GM18511 (cell line): ENCODE measurements at regions not wholly inside any gene's neighbourhood (a gene's known extent, or its start where the extent isn't known, plus 50 kb on each side); places are given as distances from the start of the nearest gene placed in this dataset.
"Not testable (repeated sequence)": the region's sequence is repeated elsewhere in the genome, so short reads cannot be mapped to it uniquely, and the experiment has no call there.

Source experiments
- ATAC-seq: cut with Tn5 transposase; IDR thresholded peaks from one replicate; pipeline ENCODE4 v1.9.1; 2021; ENCODE audit warnings: mild to moderate bottlenecking, moderate library complexity; ENCODE audit not compliant: unreplicated experiment

DNA sequence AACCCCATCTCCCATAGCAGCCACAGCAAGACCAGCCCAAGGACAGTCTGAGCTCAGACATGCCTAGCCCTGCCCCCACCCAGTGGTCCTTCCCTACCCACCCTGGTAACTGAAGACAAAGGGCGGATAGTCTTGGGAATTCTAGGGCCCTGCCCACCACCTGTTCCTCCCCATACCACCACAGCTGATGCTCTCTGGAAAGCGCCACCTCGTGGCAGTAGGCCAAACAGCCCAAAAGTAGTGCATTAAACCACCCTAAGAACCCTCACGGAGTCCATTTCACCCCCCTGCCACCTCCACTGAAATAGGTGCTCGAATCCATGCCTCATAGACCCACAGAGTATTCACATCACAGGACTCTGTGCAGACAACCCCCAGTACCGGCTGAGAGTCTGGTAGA, 1021.4 kb downstream of the CDH8 start:
- ATAC-seq: no peak

DNA sequence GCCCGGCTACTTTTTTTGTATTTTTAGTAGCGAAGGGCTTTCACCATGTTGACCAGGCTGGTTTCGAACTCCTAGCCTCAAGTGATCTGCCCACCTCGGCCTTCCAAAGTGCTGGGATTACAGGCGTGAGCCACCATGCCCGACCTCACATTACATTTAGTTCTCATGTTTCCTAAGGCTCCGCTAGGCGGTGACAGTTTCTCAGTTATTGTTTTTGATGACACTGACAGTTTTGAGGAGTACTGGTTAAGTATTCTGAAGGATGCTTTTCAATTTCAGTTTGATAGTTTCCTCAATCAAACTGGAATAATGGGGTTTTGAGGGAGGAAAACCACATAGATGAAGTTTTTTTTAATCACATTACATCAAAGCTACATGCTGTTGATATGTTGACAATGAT, 1028.5 kb downstream of the CDH8 start:
- no peak for ATAC-seq

DNA sequence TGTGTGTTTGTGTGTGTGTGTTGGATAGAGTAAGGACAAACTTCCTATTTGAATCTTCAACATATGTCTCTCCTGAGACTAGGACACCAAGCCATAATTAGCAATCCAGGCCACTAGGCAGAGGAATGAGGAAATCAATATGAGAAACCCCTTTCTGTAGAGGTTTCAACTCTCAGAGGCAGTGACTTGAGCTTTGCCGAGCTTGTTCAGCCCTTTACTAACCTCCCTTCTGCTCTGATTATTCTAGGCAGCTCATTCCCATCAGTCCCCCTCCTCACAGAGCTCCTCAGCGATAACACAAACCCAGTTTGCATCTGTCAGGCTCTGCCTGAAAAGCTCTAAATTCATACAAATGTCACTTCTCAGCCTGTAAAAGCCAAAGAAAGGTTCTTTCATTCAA, 1030.3 kb downstream of the CDH8 start:
- no peak for ATAC-seq

DNA sequence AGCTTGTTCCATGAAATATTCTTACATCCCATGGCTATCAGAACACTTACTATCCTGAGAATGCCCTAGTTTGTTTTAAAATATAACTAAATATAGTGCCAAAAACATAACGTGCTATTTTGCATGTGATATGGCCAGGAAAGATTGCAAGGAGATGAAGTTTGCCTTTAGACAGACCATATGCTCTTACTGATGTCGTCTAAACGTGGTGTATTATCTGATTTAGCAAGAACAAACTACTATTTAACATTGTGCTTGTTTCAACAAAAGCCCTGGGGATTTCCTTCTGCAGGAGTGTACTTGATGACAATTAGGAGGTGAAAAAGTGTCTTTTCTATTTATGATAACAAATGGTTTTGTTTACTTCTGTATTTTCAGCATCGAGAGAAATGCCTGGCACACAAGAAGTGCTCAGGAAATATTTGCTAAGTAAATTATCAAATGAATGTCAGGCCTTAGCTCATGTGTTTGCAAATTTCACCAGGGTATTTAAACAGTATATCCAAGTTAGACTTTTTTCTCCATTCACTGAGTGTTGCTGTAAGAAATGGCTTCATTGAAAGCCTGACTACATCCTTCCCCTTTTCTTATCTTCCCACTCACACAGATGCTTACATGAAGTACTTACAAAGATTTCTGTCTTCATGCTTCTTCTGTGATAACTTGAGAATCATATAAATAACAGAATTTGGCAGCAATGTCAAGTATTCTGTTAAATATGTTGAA, 1033.6 kb downstream of the CDH8 start:
- no peak for ATAC-seq

DNA sequence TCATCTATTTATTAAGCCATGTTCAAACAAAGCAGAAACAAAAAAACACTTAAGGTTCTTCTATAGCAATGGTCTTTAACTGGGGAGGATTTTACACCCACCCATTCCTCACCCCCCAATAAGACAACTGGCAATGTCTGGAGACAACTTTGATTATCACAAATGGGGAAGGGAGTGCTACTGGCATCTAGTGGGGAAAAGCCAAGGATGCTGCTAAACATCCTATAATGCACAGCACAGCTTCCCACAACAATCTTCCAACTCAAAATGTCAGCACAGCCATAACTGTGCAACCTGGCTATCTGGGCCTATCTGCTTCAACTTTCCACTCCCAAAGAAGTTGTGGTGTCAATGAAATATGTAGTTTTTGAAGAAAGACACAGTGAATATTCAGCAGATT, 1044.4 kb downstream of the CDH8 start:
- ATAC-seq: no peak

DNA sequence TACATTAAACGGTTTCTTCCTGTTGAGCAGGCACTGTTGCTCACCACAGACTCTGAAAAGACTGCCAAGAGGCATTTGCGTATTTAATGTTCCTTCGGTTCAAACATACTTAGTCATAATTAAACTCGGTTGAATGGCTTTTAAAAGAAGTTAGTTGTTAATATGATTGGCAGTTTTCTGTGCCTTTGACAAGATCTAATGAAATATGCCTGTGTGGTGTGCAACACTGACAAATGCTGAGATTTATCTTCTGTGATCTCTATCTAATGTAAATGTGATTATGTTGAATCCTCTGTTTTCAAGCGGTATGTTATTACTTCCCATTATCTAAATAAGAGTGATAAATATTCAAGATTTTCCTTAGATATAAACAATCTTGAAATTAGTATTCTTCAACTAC, 1046.6 kb downstream of the CDH8 start:
- ATAC-seq: no peak

DNA sequence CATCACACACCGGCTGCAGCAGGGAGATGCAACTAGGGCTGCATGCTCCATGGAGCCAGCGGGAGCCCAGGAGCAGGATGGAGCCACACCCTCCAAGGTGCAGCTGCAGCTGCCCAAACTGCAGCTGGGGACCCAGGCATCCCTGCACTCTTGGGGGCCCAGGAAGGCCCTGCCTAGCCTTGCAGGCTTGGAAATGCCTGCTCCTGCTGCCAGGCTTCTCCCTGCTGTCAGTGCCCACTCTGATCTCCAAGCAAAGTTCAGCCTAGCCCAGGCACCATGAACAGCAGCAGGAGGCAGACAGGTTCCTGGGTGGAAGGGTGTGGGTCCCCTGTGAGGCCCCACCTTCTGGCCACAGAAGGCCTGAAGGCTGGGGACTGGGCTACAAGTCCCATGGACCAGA, 1057.1 kb downstream of the CDH8 start:
- ATAC-seq: no peak

DNA sequence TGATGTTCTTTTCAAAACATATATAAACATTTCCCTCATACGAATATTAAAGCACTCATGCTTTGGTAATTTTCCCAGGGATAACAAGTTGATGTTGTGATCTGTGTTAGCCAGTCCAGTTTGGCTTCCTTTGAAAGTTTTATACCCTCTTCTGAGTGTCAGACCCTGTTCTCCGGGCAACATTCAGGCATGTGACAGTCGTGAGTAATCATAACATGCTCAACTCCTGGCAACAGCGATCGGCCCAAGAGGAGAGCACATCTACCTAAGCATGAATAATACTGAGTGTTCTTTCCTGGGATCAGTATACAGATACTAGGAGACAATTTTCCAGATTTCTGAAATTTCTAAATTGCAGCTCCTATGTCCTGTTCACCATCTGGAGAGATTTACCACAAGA, 1086.4 kb downstream of the CDH8 start:
- no peak for ATAC-seq

DNA sequence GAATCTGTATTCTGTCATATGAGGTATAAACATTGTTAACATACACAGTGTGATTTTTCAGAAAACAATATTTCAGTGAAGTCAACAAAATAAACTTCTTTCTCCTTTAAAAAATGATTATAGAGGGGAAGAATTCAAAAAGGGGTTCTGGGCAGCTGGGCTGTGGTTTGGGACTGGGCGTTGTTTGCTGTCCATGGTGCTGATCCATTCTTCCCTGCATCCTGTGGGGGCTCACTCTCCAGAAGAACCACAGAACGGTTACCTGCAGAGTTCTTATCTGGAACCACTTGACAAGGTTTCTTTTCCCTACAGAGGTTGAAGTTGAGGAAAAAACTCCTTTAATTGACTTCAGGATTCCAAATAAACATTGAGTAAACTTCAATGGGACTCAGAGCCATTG, 1091.0 kb downstream of the CDH8 start:
- ATAC-seq: no peak

DNA sequence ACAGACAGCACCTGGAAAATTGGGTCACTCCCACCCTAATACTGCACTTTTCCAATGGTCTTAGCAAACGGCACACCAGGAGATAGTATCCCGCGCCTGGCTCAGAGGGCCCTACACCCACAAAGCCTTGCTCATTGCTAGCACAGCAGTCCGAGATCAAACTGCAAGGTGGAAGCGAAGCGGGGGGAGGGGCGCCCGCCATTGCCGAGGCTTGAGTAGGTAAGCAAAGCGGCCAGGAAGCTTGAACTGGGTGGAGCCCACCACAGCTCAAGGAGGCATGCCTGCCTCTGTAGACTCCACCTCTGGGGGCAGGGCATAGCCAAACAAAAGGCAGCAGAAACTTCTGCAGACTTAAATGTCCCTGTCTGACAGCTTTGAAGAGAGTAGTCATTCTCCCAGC, 1100.0 kb downstream of the CDH8 start:
- not testable (repeated sequence) for ATAC-seq

DNA sequence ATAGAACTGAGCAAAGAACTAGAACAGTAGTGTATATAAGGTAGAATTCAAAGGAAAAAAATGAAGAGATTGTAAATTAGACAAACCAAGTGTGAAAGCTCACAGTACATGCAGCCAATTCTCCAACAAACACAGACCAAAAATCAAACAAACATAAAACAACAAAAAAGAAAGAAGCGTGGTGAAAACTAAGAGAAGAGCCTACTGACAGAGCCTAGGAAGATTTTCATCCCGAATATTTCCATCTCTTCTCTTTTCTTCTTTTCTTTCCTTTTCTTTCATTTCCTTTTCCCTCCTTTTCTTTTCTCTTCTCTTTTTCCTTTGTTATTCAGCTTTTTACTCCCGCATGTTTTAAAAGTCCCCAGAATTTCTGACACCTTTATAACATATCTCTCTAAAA, 1103.6 kb downstream of the CDH8 start:
- no peak for ATAC-seq

DNA sequence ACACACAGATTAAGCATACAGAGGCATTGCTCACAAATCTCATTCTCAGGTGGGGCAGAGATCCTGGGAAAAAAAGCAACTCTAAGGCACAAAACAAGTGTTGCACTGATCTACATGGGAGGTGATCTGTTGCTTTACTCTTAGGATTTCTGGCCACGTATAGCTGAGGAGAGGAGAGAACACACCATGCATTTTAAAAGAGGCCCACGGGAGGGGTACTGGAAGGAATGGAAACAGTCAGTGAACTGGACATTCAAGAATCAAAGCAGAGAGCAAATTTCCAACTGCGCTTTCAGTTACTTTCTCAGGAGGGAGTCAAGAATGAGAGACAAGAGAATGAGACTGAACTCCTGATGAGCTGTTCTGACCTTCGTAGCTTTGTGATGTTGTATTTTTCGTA, 1105.9 kb downstream of the CDH8 start:
- ATAC-seq: no peak

DNA sequence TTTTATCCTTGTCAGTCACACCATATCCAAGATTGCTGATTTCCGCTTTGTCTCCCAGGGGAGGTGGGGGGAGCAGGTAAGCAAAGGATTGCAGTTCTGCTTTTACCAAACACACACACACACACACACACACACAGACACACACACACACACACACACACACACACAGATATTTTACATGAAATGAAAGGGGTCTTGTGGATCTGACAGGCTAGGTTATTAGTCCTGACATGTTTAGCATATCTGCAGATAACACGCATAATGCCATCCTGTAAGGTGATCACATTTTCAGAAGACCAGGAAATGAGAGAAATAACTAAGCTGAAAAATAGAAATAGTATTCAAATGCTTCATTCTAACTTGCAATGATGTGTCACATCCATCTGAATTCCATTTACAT, 1113.3 kb downstream of the CDH8 start:
- ATAC-seq: no peak

DNA sequence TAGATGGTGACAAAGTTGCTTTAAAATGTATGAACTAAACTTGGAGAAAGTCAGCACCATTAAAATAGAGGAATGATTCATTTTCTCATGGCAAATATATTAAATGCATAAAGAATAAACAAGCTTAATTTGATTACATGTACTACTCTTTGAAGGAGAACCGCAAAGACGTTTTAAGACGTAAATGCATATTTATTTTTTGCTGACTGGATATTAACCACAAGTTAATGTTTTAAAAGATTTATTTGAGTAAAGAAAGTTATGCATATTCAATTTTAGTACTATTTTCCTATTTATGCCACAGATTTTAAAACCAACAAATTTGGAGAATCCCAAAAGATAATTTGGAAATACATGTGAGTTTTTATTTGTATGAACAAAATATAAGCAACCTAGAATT, 1121.9 kb downstream of the CDH8 start:
- ATAC-seq: no peak

DNA sequence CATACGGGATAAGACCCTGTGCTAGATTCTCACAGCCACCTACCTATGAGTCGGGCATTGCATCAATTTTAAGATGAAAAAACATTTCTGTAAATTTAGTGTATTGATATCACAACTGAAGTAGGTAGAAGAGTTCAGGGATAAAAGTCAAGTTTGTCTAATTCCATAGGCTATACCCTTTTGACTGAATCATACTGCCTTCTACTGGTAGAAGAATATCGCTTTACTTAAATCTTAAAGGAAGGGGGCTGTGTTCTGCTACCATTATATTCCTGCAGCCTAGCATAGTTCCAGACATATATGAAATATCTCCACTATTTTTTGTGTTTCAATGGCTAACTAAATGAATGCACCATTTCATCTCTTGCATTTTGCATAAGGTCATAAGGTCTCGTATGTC, 1128.6 kb downstream of the CDH8 start:
- no peak for ATAC-seq

DNA sequence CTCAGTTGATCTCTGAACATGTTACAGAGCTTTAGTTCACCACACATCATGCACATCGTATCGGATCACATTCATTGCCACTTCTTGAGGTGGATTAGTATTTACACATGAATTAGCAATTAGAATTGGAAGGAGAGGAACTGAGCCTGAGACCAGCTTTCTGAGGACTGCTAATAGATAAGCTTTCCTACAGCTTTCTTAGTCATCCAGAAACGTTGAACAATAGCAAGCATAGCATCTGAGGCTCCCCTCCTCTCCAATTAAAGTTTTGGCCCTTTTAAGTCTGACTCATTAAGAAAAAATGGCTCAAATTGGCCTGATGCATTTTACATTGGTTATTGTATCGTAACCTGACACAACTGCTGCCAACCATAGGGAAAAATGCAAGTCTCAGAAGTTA, 1130.4 kb downstream of the CDH8 start:
- ATAC-seq: no peak

DNA sequence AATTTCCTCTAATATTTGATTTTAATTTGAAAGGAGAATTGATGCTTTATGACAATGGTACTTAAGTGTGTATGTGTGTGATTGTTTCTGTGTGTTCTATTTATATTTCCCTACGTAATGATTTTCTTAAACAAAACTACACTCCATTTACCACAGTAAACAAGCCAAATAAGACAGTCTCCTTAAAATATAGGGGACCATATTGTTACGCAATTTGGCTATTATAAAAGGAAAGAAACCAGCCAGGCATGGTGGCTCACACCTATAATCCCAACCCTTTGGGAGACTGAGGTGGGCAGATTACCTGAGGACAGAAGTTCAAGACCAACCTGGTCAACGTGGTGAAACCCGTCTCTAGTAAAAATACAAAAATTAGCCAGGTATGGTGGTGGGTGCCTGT, 1134.1 kb downstream of the CDH8 start:
- no peak for ATAC-seq

DNA sequence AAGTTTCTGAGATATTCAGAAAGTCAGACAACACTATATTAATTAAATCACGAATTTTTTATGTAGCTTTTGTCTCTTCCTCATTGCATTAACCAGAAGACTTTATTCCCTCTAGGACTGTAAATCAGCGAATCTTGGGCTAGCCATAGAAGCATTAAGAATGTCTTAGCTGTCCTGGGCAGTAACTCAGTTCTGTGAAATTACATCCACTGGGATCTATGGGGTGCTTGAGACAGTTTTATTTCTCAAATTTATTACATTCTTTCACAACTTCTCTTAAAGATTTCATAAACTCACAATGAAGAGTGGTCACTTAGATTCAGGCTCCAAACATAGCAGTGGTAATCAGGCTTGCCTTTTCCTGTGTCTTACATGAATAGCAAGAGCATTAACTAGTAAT, 1153.4 kb downstream of the CDH8 start:
- ATAC-seq: no peak

DNA sequence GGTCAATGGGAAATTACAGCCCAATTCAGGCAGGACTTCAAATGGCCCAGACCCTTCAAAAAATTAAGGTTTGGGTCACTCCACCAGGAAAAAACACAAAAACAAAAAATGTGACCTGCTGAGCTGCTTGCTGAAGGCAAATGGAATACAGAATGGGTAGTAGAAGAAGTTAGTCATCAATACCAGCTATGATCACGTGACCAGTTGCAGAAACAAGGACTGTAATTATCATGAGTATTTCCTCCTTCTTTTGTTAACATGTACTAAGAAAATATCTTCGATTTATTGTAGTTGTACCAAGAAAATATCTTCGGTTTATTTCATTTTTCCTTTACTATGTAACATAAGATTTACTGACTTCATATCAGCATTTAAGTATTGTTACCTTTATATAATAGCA, 1183.6 kb downstream of the CDH8 start:
- no peak for ATAC-seq

DNA sequence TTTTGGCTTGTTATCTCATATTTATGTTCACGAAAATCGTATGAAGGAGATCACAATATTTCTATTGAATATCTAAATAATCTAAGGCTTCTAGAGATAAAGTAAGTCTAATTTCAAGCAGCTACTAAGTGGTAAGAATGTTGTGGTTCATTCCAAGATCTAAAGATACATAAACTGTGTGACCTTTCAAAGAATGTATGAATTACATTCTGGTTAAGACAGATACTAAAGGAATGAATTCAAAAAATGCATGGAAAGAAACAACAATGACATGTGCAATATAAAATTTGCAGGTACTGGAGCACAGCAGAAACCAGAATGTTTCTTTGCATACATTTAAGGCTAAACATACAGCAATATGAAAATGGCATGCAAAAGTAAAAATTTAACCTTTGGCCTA, 1214.6 kb downstream of the CDH8 start:
- ATAC-seq: no peak

DNA sequence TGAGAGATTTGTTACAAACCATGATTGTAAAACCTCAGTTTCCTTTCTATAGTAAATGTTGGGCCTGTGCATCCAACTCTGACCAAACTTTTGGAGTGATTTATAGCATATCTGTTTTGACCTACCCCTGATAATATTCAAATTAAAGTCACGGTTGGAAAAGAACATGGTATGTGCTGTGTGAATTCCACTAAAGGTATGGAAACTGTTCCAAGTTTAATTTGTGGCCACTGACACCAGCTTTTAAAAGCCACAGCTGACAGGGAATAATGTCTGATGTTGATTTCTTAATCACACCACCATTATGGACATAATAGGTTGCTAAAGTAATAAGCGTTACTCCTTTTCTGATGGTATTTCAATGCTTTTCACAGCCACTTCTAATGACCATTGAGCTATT, 1215.9 kb downstream of the CDH8 start:
- no peak for ATAC-seq

DNA sequence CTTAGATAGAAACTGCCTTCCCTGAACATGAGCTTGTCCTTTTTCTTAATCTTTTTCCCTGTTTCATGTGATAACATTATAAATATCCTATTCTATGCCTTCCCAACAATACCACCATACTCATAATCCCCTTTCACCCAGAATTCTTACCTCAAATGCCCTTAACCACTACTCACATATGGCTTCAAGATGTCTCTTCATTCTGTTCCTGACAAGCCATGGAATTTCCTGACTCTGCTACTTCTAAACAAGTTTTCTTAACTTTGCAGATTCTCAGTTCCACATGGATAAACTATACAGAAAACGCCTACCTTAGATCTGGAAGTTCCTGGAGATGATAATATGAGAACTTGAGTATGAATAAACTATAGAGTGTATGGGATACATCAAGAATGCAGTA, 1217.8 kb downstream of the CDH8 start:
- no peak for ATAC-seq

DNA sequence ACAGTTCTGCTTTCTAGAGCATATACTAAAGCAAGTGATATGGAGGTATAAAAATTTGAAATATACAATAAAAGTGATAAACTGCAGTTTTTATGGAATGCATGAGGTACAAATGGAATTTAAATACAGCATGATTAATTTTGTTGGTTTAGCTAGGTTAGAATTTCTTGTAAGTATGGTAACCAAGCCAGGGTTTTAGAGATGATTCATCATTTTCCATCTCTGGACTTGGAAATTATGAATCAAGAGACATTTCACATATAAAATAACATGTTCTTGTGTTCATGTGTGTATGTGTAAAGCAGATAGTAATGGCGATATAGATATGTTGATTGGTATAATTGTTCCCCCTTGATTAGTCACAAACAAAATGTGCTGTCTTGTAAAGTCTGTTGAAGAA, 1219.8 kb downstream of the CDH8 start:
- no peak for ATAC-seq

DNA sequence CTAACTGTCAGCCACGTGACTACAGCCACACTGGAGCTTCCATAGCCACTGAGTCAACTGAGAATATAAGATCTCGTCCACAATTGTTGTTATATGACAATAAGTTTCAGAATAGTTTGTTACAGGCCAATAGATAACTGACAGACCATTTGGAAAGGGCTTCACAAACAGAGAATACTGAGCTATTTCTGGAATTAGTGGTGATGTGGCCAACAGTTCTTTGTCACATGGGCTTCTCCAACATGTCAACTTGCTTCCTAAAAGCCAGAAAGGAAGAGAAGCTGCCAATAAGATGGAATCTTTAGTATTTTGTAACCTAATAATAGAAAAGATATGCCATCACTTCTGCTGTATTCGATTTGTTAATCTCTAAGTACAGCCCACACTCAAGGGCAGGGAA, 1220.4 kb downstream of the CDH8 start:
- no peak for ATAC-seq
